HEK293 (cell line): ENCODE measurements at regions not wholly inside any gene's neighbourhood (a gene's known extent, or its start where the extent isn't known, plus 50 kb on each side); places are given as distances from the start of the nearest gene placed in this dataset.

ENCODE experiments used
- CTCF ChIP-seq: fragments of 450-650 bp; formaldehyde crosslinking; IDR thresholded peaks from 2 replicates; pipeline ENCODE4 v1.5.1; 2016; ENCODE audit warnings: missing biosample characterization, missing genetic modification characterization
- OSR2 ChIP-seq: fragments of 450-650 bp; formaldehyde crosslinking; IDR thresholded peaks from 2 replicates; pipeline ENCODE4 v1.5.1; 2016; ENCODE audit warnings: missing biosample characterization, missing genetic modification characterization
- RBAK ChIP-seq: fragments of 450-650 bp; formaldehyde crosslinking; IDR thresholded peaks from 2 replicates; pipeline ENCODE4 v1.5.1; 2016; ENCODE audit warnings: missing biosample characterization, missing genetic modification characterization
- REST ChIP-seq: fragments of 450-650 bp; formaldehyde crosslinking; IDR thresholded peaks from 2 replicates; pipeline ENCODE4 v1.5.1; 2016; ENCODE audit warnings: missing biosample characterization, missing genetic modification characterization
- SP2 ChIP-seq: fragments of 450-650 bp; formaldehyde crosslinking; IDR thresholded peaks from 2 replicates; pipeline ENCODE4 v1.5.1; 2016; ENCODE audit warnings: missing biosample characterization, missing genetic modification characterization
- YY1 ChIP-seq: fragments of 450-650 bp; formaldehyde crosslinking; IDR thresholded peaks from 2 replicates; pipeline ENCODE4 v1.5.1; 2018; ENCODE audit warnings: missing biosample characterization, missing genetic modification characterization
- ZNF362 ChIP-seq: fragments of 450-650 bp; formaldehyde crosslinking; IDR thresholded peaks from 2 replicates; pipeline ENCODE4 v1.5.1; 2016; ENCODE audit warnings: missing biosample characterization, missing genetic modification characterization
- ZNF561 ChIP-seq: fragments of 450-650 bp; IDR thresholded peaks from 2 replicates; pipeline ENCODE4 v1.5.1; 2018; ENCODE audit warnings: missing biosample characterization, missing genetic modification characterization, borderline replicate concordance
- ZNF677 ChIP-seq: fragments of 450-650 bp; IDR thresholded peaks from 2 replicates; pipeline ENCODE4 v1.5.0; 2018; ENCODE audit warnings: missing biosample characterization, mild to moderate bottlenecking, missing genetic modification characterization, moderate library complexity

- no peak for TF ChIP-seq CTCF (tag by site-specific recombination)
- no peak for TF ChIP-seq RBAK
- no peak for TF ChIP-seq ZNF677 (tag by site-specific recombination)
- TF ChIP-seq SP2 (tag by site-specific recombination), result no peak
- no peak for TF ChIP-seq ZNF362 (tag by site-specific recombination)
- no peak for TF ChIP-seq ZNF561 (tag by site-specific recombination)
- TF ChIP-seq REST (tag by site-specific recombination), result no peak
- TF ChIP-seq OSR2 (tag by site-specific recombination), result no peak
- TF ChIP-seq YY1, result no peak
These were observed 404.0 kb downstream of the TMEM182 start for GRCh38 chr2:103165836-103166235.
